ENCODE measurements at regions not wholly inside any gene's neighbourhood (a gene's known extent, or its start where the extent isn't known, plus 50 kb on each side); places are given as distances from the start of the nearest gene placed in this dataset.

DNA sequence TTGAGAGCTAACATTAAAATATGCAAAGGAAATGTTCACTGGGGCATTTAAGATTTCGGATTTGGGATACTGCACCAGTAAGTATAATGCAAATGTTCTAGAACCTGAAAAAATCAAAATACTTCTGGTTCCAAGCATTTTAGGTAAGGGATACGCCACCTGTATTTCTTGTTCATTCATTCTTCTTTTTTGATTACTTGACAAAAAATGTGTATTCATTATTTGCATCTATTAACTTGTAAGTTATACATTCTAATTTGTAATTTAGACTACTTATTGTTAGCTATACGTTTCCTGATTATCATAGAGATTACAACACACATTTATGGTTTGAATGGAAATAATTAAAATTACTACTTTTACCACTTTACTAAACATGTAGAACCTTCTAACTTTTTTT lies 486.9 kb downstream of the SOX5 start:
- TF ChIP-seq CTCF (IDR thresholded peaks at IDR 0.05) (no peak), POLR2A (IDR thresholded peaks at IDR 0.05) (no peak)
